Keratinocyte (primary cell): ENCODE measurements at regions not wholly inside any gene's neighbourhood (a gene's known extent, or its start where the extent isn't known, plus 50 kb on each side); places are given as distances from the start of the nearest gene placed in this dataset.

Experiments
- EZH2 ChIP-seq: IDR thresholded peaks from one replicate; pipeline ENCODE4 v1.6.1; 2012; ENCODE audit warnings: inconsistent platforms, mild to moderate bottlenecking, low read length, moderate library complexity
- TF ChIP-seq, protein P1 (sequence below), 3 experiments: IDR thresholded peaks in 1 of 3; conservative IDR thresholded peaks in 1 of 3; optimal IDR thresholded peaks in 1 of 3; 2 replicates in 2 of 3; 3 replicates in 1 of 3; pipeline versions ENCODE3 to v1.5.1; 2011; ENCODE audit warnings: low read length in 3 of 3, mild to moderate bottlenecking in 3 of 3, moderate library complexity in 2 of 3, control low read depth in 1 of 3, inconsistent platforms in 1 of 3; ENCODE audit not compliant: insufficient read depth in 2 of 3; ENCODE audit errors: extremely low read depth in 1 of 3

DNA sequence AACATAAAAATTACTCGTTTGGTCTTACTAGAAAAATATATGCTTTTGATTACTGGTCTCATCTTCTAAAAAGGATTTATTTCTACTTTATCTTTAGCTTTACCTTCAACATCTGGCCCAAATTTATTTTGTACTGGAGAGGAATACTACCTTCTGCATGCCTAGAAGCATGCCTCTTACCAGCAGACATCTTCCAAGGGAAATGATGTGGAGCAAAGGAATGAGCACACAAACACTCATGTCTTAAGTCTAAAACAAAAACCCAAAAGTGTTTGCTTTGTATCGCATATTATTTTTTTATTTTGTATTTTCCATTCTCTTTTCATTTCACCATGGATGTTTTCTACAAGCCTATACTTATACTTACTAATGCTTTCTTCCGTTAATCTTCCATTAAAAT, 304.6 kb upstream of the KCNMB2 start:
- no peak for TF ChIP-seq EZH2
- TF ChIP-seq, protein P1, sequence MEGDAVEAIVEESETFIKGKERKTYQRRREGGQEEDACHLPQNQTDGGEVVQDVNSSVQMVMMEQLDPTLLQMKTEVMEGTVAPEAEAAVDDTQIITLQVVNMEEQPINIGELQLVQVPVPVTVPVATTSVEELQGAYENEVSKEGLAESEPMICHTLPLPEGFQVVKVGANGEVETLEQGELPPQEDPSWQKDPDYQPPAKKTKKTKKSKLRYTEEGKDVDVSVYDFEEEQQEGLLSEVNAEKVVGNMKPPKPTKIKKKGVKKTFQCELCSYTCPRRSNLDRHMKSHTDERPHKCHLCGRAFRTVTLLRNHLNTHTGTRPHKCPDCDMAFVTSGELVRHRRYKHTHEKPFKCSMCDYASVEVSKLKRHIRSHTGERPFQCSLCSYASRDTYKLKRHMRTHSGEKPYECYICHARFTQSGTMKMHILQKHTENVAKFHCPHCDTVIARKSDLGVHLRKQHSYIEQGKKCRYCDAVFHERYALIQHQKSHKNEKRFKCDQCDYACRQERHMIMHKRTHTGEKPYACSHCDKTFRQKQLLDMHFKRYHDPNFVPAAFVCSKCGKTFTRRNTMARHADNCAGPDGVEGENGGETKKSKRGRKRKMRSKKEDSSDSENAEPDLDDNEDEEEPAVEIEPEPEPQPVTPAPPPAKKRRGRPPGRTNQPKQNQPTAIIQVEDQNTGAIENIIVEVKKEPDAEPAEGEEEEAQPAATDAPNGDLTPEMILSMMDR (optimal IDR thresholded peaks at IDR 0.05 in 1 of 3, IDR thresholded peaks at IDR 0.05 in 1 of 3, conservative IDR thresholded peaks at IDR 0.05 in 1 of 3; ENCODE audit: extremely low read depth in 1 of 3, insufficient read depth in 2 of 3, low read length in 3 of 3): no peak
